IMR-90 (cell line): ENCODE measurements at regions not wholly inside any gene's neighbourhood (a gene's known extent, or its start where the extent isn't known, plus 50 kb on each side); places are given as distances from the start of the nearest gene placed in this dataset.

Experiments used
- ATAC-seq: fragments of 200-7000 bp; cut with Tn5 transposase; 2 replicates; pipeline ENCODE4 v1.9.1; 2020; ENCODE audit warnings: low read depth, mild to moderate bottlenecking, moderate library complexity
- BruUV-seq: library from RNA; stranded (reverse); fragments of 400-500 nt; replicated peaks from 2 replicates; lab custom pipeline; 2021; lab: Mats Ljungman, UMichigan
- CTCF ChIA-PET: fragments of 300-600 bp; formaldehyde crosslinking; extraction: SDS; loops from one replicate; lab custom pipeline; 2021; ENCODE audit warnings: antibody characterized with exemption; lab: Yijun Ruan, JAX
- POLR2A ChIA-PET: fragments of 300-600 bp; sonication (Branson Sonifier 250); formaldehyde crosslinking; loops from one replicate; lab custom pipeline; 2022; ENCODE audit warnings: antibody characterized with exemption; ENCODE audit not compliant: unreplicated experiment; lab: Charles Lee
- DNase-seq: peaks from one replicate; pipeline ENCODE4 v3.0.0; 2013
- H2AFZ ChIP-seq: replicated peaks from 2 replicates; pipeline ENCODE3; 2013; ENCODE audit warnings: low read length, mild to moderate bottlenecking; ENCODE audit not compliant: poor library complexity
- H2AK5ac ChIP-seq: 2 replicates; pipeline ENCODE4 v1.6.1; 2013; ENCODE audit warnings: low read depth, low read length, inconsistent platforms
- H2AK9ac ChIP-seq: replicated peaks from 2 replicates; pipeline ENCODE3; 2013; ENCODE audit warnings: mild to moderate bottlenecking, low read depth, low read length, moderate library complexity; ENCODE audit not compliant: poor library complexity
- H2BK120ac ChIP-seq: 2 replicates; pipeline ENCODE4 v1.6.1; 2013; ENCODE audit warnings: low read depth, low read length, inconsistent platforms
- H2BK15ac ChIP-seq: 3 replicates; pipeline ENCODE4 v1.6.1; 2013; ENCODE audit warnings: low read depth, low read length, inconsistent platforms
- H2BK20ac ChIP-seq: 2 replicates; pipeline ENCODE4 v1.6.1; 2013; ENCODE audit warnings: low read depth, mild to moderate bottlenecking, inconsistent platforms, low read length, moderate library complexity
- H2BK5ac ChIP-seq: 2 replicates; pipeline ENCODE4 v1.6.1; 2013; ENCODE audit warnings: mild to moderate bottlenecking, low read depth, low read length, inconsistent platforms; ENCODE audit not compliant: poor library complexity, severe bottlenecking
- H3K14ac ChIP-seq: replicated peaks from 2 replicates; pipeline ENCODE4 v1.6.1; 2013; ENCODE audit warnings: low read depth, low read length, inconsistent platforms
- H3K18ac ChIP-seq: 2 replicates; pipeline ENCODE4 v1.6.1; 2013; ENCODE audit warnings: low read depth, low read length, control low read depth
- H3K23ac ChIP-seq: 2 replicates; pipeline ENCODE4 v1.6.1; 2013; ENCODE audit warnings: low read depth, low read length, inconsistent platforms
- H3K27ac ChIP-seq: 2 replicates; pipeline ENCODE4 v1.5.1; 2013; ENCODE audit warnings: mild to moderate bottlenecking, control low read depth, low read length; ENCODE audit not compliant: insufficient read depth
- H3K27me3 ChIP-seq: 2 replicates; pipeline ENCODE4 v1.6.1; 2013; ENCODE audit warnings: low read length; ENCODE audit not compliant: control insufficient read depth, insufficient read depth
- H3K36me3 ChIP-seq: 2 replicates; pipeline ENCODE4 v1.6.1; 2013; ENCODE audit warnings: low read length, mixed read lengths; ENCODE audit not compliant: control insufficient read depth, insufficient read depth
- H3K4ac ChIP-seq: 2 replicates; pipeline ENCODE4 v1.6.1; 2013; ENCODE audit warnings: low read depth, low read length, inconsistent platforms
- H3K4me1 ChIP-seq: 2 replicates; pipeline ENCODE4 v1.6.1; 2013; ENCODE audit warnings: low read length, mixed read lengths; ENCODE audit not compliant: control insufficient read depth, insufficient read depth
- H3K4me2 ChIP-seq: 2 replicates; pipeline ENCODE4 v1.6.1; 2013; ENCODE audit warnings: low read depth, mild to moderate bottlenecking, control low read depth, low read length, moderate library complexity
- H3K4me3 ChIP-seq: 2 replicates; pipeline ENCODE4 v1.5.1; 2013; ENCODE audit warnings: low read depth, mild to moderate bottlenecking, control low read depth, low read length, moderate library complexity; ENCODE audit not compliant: insufficient read depth
- H3K56ac ChIP-seq: 2 replicates; pipeline ENCODE4 v1.6.1; 2013; ENCODE audit warnings: low read length, inconsistent platforms; ENCODE audit not compliant: insufficient read depth; ENCODE audit errors: extremely low read depth
- H3K79me1 ChIP-seq, 2 experiments: 2 replicates each; pipeline ENCODE4 v1.6.1; 2013; ENCODE audit warnings: low read length in 2 of 2, inconsistent platforms in 1 of 2, low read depth in 1 of 2
- H3K9ac ChIP-seq: 2 replicates; pipeline ENCODE4 v1.6.1; 2013; ENCODE audit warnings: low read depth, low read length, control low read depth
- H3K9me1 ChIP-seq: 2 replicates; pipeline ENCODE4 v1.6.1; 2013; ENCODE audit warnings: low read length, inconsistent platforms; ENCODE audit not compliant: insufficient read depth
- H3K9me3 ChIP-seq: 2 replicates; pipeline ENCODE4 v1.6.1; 2013; ENCODE audit warnings: low read length; ENCODE audit not compliant: control insufficient read depth, insufficient read depth
- H4K20me1 ChIP-seq: 2 replicates; pipeline ENCODE4 v1.6.1; 2013; ENCODE audit warnings: low read length, inconsistent platforms; ENCODE audit not compliant: insufficient read depth
- H4K5ac ChIP-seq: 2 replicates; pipeline ENCODE4 v1.6.1; 2013; ENCODE audit warnings: mild to moderate bottlenecking, low read depth, low read length, control low read depth
- H4K8ac ChIP-seq, 2 experiments: 2 replicates each; pipeline ENCODE4 v1.6.1; 2013; ENCODE audit warnings: low read depth in 2 of 2, low read length in 2 of 2, control low read depth in 1 of 2, inconsistent platforms in 1 of 2
- H4K91ac ChIP-seq: 2 replicates; pipeline ENCODE4 v1.6.1; 2013; ENCODE audit warnings: low read depth, low read length, inconsistent platforms; ENCODE audit not compliant: insufficient read depth
- BHLHE40 ChIP-seq: fragments of 150-350 bp; IDR thresholded peaks from 2 replicates; pipeline ENCODE4 v1.6.1; 2016; ENCODE audit warnings: mild to moderate bottlenecking, low read depth, low read length
- CEBPB ChIP-seq: IDR thresholded peaks from 2 replicates; pipeline ENCODE4 v1.6.1; 2012; ENCODE audit warnings: low read depth, low read length, improper control_type of control experiment
- CHD1 ChIP-seq: IDR thresholded peaks from 2 replicates; pipeline ENCODE4 v1.6.1; 2012; ENCODE audit warnings: low read depth, low read length, improper control_type of control experiment
- FOS ChIP-seq: fragments of 150-350 bp; IDR thresholded peaks from 2 replicates; pipeline ENCODE4 v1.6.1; 2016; ENCODE audit warnings: low read depth, low read length
- MAZ ChIP-seq: IDR thresholded peaks from 2 replicates; pipeline ENCODE4 v1.6.1; 2012; ENCODE audit warnings: low read depth, mild to moderate bottlenecking, low read length, improper control_type of control experiment, moderate library complexity, borderline replicate concordance
- POLR2A ChIP-seq: IDR thresholded peaks from 2 replicates; pipeline ENCODE4 v1.6.1; 2012; ENCODE audit warnings: mild to moderate bottlenecking, low read depth, low read length
- RAD21 ChIP-seq: IDR thresholded peaks from 2 replicates; pipeline ENCODE4 v1.6.1; 2012; ENCODE audit warnings: low read length, improper control_type of control experiment
- RCOR1 ChIP-seq: IDR thresholded peaks from 2 replicates; pipeline ENCODE4 v1.6.1; 2012; ENCODE audit warnings: mild to moderate bottlenecking, low read length, improper control_type of control experiment; ENCODE audit not compliant: insufficient replicate concordance
- RFX5 ChIP-seq: IDR thresholded peaks from 2 replicates; pipeline ENCODE4 v1.8.0; 2012; ENCODE audit warnings: low read depth, mild to moderate bottlenecking, low read length, moderate library complexity
- dilution Hi-C: fragments of 300-500 bp; cut with HindIII; formaldehyde crosslinking; loops from one replicate; pipeline ENCODE4 v1.14.3; 2018; ENCODE audit warnings: low sequenced_read_pairs; ENCODE audit not compliant: unreplicated experiment
- in situ Hi-C: fragments of 300-500 bp; cut with MboI; formaldehyde crosslinking; loops from 3 replicates; pipeline ENCODE4 v1.14.3; 2019; ENCODE audit warnings: low sequenced_read_pairs, inconsistent platforms, mixed read lengths
- intact Hi-C: fragments of 100-400 bp; cut with micrococcal nuclease; formaldehyde crosslinking; loops from 2 replicates; pipeline ENCODE4 v1.10.0; 2022
- TF ChIP-seq, protein P1 (sequence below): fragments of 150-350 bp; IDR thresholded peaks from 2 replicates; pipeline ENCODE4 v1.6.1; 2016; ENCODE audit warnings: low read depth, mild to moderate bottlenecking, low read length, moderate library complexity, borderline replicate concordance

DNA sequence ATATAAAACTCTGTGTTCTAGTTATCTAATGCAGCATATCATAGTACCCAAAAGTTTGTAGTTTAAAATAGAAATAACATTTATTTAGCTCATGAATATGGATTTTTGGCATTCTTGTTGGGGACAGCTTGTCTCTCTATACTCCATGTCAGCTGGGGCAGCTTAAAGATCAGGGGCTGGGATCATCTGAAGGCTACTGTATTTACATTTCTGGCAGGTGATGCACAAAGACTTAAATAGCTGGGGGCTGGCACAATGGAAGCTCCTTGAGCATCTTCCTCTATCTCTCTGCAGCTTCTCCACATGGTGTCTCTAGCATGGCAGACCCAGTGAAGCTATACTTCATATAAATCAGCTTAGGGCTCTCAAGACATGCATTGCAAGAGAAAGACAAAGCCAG is 55.6 kb upstream of the DAB1 start:
- H2BK20ac ChIP-seq, result no peak overlapping the region
- H3K4ac ChIP-seq, result no peak overlapping the region
- H3K14ac ChIP-seq, result no peak overlapping the region
- no peak overlapping the region for H2BK120ac ChIP-seq
- H2AK9ac ChIP-seq, result no peak overlapping the region
- H3K18ac ChIP-seq, result no peak overlapping the region
- DNase-seq (no peak), ATAC-seq (no peak)
- intact Hi-C loops (no loop called here), dilution Hi-C loops (no loop called here), in situ Hi-C loops (loop anchor here (25.0 kb wide), 1 partner anchor 642 kb away; no protein-coding TSS in a partner anchor)
- no peak overlapping the region for H2BK15ac ChIP-seq
- H3K27ac ChIP-seq, result no peak overlapping the region
- no peak overlapping the region for H3K23ac ChIP-seq
- no peaks in the 10 kb centered on the region for H3K27me3 ChIP-seq
- TF ChIP-seq CEBPB (no peak), MAZ (no peak), CHD1 (no peak), BHLHE40 (no peak), FOS (no peak), POLR2A (no peak), RAD21 (no peak), RFX5 (no peak), RCOR1 (no peak)
- TF ChIP-seq, protein P1, sequence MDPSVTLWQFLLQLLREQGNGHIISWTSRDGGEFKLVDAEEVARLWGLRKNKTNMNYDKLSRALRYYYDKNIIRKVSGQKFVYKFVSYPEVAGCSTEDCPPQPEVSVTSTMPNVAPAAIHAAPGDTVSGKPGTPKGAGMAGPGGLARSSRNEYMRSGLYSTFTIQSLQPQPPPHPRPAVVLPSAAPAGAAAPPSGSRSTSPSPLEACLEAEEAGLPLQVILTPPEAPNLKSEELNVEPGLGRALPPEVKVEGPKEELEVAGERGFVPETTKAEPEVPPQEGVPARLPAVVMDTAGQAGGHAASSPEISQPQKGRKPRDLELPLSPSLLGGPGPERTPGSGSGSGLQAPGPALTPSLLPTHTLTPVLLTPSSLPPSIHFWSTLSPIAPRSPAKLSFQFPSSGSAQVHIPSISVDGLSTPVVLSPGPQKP, result no peak
- peaks cover 4% of the 10 kb centered on the region for H3K4me1 ChIP-seq
- H4K8ac ChIP-seq, result no peak overlapping the region
- no peak overlapping the region for H4K91ac ChIP-seq
- H3K56ac ChIP-seq, result no peak overlapping the region
- no TSS peak for BruUV-seq
- ChIA-PET POLR2A (no interaction called here), CTCF (interaction anchor here (0.8 to 1.0 kb wide), 2 partner anchors 11 kb away, joined by 3 to 5 read pairs; no protein-coding TSS in a partner anchor)
- 0 out of 2 replicates have a peak, but pooled peaks cover 4% of the 10 kb centered on the region for H3K9me1 ChIP-seq
- no peak overlapping the region for H4K5ac ChIP-seq
- no peak overlapping the region for H3K9ac ChIP-seq
- no peak overlapping the region for H3K4me2 ChIP-seq
- H4K20me1 ChIP-seq, result no peaks in the 10 kb centered on the region
- H3K36me3 ChIP-seq, result no peaks in the 10 kb centered on the region
- no peak overlapping the region for H2AK5ac ChIP-seq
- H3K4me3 ChIP-seq, result no peak overlapping the region
- no peak overlapping the region for H2AFZ ChIP-seq
- H3K9me3 ChIP-seq, result no peaks in the 10 kb centered on the region
- H3K79me1 ChIP-seq, result no peaks in the 10 kb centered on the region
- H2BK5ac ChIP-seq, result no peak overlapping the region
